GM04504 (cell line): ENCODE measurements at regions not wholly inside any gene's neighbourhood (a gene's known extent, or its start where the extent isn't known, plus 50 kb on each side); places are given as distances from the start of the nearest gene placed in this dataset.

Experiments used
- DNase-seq: peaks from one replicate; pipeline ENCODE4 v3.0.0-alpha.2; 2012; ENCODE audit warnings: low read depth

GRCh38 chr16:64823481-64824075 lies 298.3 kb downstream of the CDH11 start:
- no peak for DNase-seq

- no peak for DNase-seq
These were observed 311.8 kb downstream of the CDH11 start for GRCh38 chr16:64809876-64810629.

GRCh38 chr16:64808474-64808873 lies 313.4 kb downstream of the CDH11 start:
- no peak for DNase-seq

- DNase-seq = no peak
These were observed 330.1 kb downstream of the CDH11 start for GRCh38 chr16:64791756-64792155.

GRCh38 chr16:64784635-64785034 lies 337.2 kb downstream of the CDH11 start:
- no peak for DNase-seq

GRCh38 chr16:64782484-64782883 lies 339.4 kb downstream of the CDH11 start:
- DNase-seq = no peak

- DNase-seq = no peak
These were observed 341.4 kb downstream of the CDH11 start for GRCh38 chr16:64780445-64780844.

GRCh38 chr16:64778777-64779176 lies 343.1 kb downstream of the CDH11 start:
- DNase-seq = no peak

- DNase-seq = no peak
These were observed 348.2 kb downstream of the CDH11 start for GRCh38 chr16:64773638-64774037.

GRCh38 chr16:64773184-64773583 lies 348.7 kb downstream of the CDH11 start:
- DNase-seq = no peak

GRCh38 chr16:64771273-64771672 lies 350.6 kb downstream of the CDH11 start:
- no peak for DNase-seq

GRCh38 chr16:64762211-64762610 lies 359.7 kb downstream of the CDH11 start:
- no peak for DNase-seq

- DNase-seq = no peak
These were observed 367.6 kb downstream of the CDH11 start for GRCh38 chr16:64754279-64754678.

- DNase-seq = peak; percentile 47
These were observed 370.0 kb downstream of the CDH11 start for GRCh38 chr16:64751906-64752305.

GRCh38 chr16:64749346-64749745 lies 372.5 kb downstream of the CDH11 start:
- no peak for DNase-seq

GRCh38 chr16:64745258-64745930 lies 376.5 kb downstream of the CDH11 start:
- DNase-seq = no peak

GRCh38 chr16:64742455-64743223 lies 379.2 kb downstream of the CDH11 start:
- DNase-seq = no peak

- DNase-seq = no peak
These were observed 381.6 kb downstream of the CDH11 start for GRCh38 chr16:64740261-64740660.

- DNase-seq = no peak
These were observed 383.4 kb downstream of the CDH11 start for GRCh38 chr16:64738321-64738960.

GRCh38 chr16:64736857-64737256 lies 385.0 kb downstream of the CDH11 start:
- no peak for DNase-seq

- no peak for DNase-seq
These were observed 390.0 kb downstream of the CDH11 start for GRCh38 chr16:64731891-64732290.

- DNase-seq = no peak
These were observed 391.6 kb downstream of the CDH11 start for GRCh38 chr16:64730261-64730660.
